ENCODE measurements at regions not wholly inside any gene's neighbourhood (a gene's known extent, or its start where the extent isn't known, plus 50 kb on each side); places are given as distances from the start of the nearest gene placed in this dataset.

GRCh38 chrX:10847333-10847732 is 226.9 kb upstream of the MID1 start:
- no peak overlapping the region for H3K4me2 ChIP-seq (ENCODE audit: insufficient read depth, low read length)
- no peak overlapping the region for H3K9ac ChIP-seq (replicated peaks; ENCODE audit: extremely low read depth, insufficient read depth, low read length)
- H3K27ac ChIP-seq (ENCODE audit: insufficient read depth, low read depth, low read length), result no peak overlapping the region
- TF ChIP-seq JUN (IDR thresholded peaks at IDR 0.05; ENCODE audit: borderline replicate concordance, insufficient read depth, insufficient read length, low read depth) (no peak), FOS (IDR thresholded peaks at IDR 0.05; ENCODE audit: borderline replicate concordance, insufficient read depth, low read length) (no peak), GATA2 (IDR thresholded peaks at IDR 0.05; ENCODE audit: insufficient read depth, insufficient read length, low read depth, low read length) (no peak), MYC (IDR thresholded peaks at IDR 0.05; ENCODE audit: low read depth, low read length) (no peak), POLR2A (IDR thresholded peaks at IDR 0.05; ENCODE audit: low read depth, low read length) (no peak), POLR2AphosphoS5 (IDR thresholded peaks at IDR 0.05; ENCODE audit: insufficient read depth, low read depth, low read length) (no peak), MAX (IDR thresholded peaks at IDR 0.05; ENCODE audit: insufficient read depth, insufficient read length) (no peak), CTCF (IDR thresholded peaks at IDR 0.05; ENCODE audit: extremely low read depth in 1 of 2, insufficient read depth in 1 of 2, low read depth in 1 of 2, low read length in 2 of 2) (no peak), EZH2 (IDR thresholded peaks at IDR 0.05; ENCODE audit: borderline replicate concordance, low read depth, low read length, severe bottlenecking) (no peak)
- H3K36me3 ChIP-seq (ENCODE audit: control insufficient read depth in 2 of 2, extremely low read depth in 1 of 2, insufficient read depth in 2 of 2, low read length in 2 of 2), result no peaks in the 10 kb centered on the region
- no peaks in the 10 kb centered on the region for H4K20me1 ChIP-seq (replicated peaks; ENCODE audit: control insufficient read depth, extremely low read depth, insufficient read depth, low read length)
- intact Hi-C loops (cut with micrococcal nuclease) (no loop called here), dilution Hi-C loops (cut with MboI; ENCODE audit: extremely low pct_ligation_motif_present, low sequenced_read_pairs) (no loop called here)
- no peaks in the 10 kb centered on the region for H3K9me1 ChIP-seq (replicated peaks; ENCODE audit: control insufficient read depth, extremely low read depth, insufficient read depth, low read length)
- H3K79me2 ChIP-seq (ENCODE audit: control insufficient read depth, insufficient read depth, low read length), result no peaks in the 10 kb centered on the region
- no peaks in the 10 kb centered on the region for H3K4me1 ChIP-seq (ENCODE audit: control insufficient read depth, extremely low read depth, insufficient read depth, low read length)
- no peak for FAIRE-seq
- ChIA-PET CTCF (no interaction called here), POLR2A (no interaction called here)
- H3K4me3 ChIP-seq (replicated peaks in 1 of 3; ENCODE audit: insufficient read depth in 1 of 3, low read depth in 1 of 3, low read length in 3 of 3), result no peak overlapping the region
- H2AFZ ChIP-seq (ENCODE audit: low read depth, low read length), result no peak overlapping the region
- no TSS peak for BruUV-seq (replicated peaks)
- H3K27me3 ChIP-seq (ENCODE audit: control insufficient read depth in 2 of 2, insufficient read depth in 2 of 2, low read length in 2 of 2), result no peaks in the 10 kb centered on the region
- no peaks in the 10 kb centered on the region for H3K9me3 ChIP-seq (replicated peaks; ENCODE audit: control insufficient read depth, insufficient read depth, low read length)
- no peak for DNase-seq (ENCODE audit: low read depth, low spot score)

All from endothelial cell of umbilical vein (primary cell).